GM19023 (cell line): ENCODE measurements at regions not wholly inside any gene's neighbourhood (a gene's known extent, or its start where the extent isn't known, plus 50 kb on each side); places are given as distances from the start of the nearest gene placed in this dataset.

Experiments
- ATAC-seq: cut with Tn5 transposase; IDR thresholded peaks from one replicate; pipeline ENCODE4 v1.9.1; 2021; ENCODE audit warnings: mild to moderate bottlenecking, moderate library complexity; ENCODE audit not compliant: unreplicated experiment

DNA sequence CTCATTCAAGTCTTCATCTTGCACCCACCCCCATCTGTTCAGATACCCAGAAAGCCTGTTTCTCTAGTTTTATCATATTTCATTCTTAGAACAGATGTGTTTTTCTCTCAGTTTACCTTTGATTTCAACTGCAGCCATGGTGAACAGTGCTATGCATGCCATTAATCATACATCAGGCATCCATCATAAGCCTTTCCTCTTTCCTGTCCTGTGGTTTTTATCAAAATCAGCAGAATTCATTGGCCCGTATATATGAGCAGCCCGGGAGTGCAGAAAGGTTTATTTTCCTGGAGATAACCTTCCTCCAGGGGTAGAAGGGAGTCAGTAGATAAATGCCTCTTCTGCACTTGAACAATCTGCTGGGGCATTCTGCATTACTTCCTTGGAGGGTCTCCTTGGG, 65.7 kb downstream of the IL21 start:
- ATAC-seq: no peak

DNA sequence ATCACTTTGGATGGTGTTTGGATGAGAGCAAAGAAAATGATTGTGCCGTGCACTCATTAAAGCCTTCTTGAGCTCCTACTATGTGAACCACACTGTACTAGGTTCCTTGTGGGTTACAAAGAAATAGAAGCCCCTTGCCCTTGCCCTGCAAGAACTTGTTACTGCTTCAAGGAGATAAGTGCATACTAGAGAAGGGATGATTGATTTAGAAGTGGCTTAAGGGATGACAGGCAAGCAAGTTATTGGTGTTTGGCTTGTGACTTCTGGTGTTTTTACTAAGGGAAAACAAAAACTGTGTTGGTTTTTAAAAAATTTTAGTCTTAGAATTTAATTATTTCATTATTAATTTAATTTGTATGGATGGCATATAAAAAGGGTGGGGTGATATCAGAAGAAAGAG, 67.4 kb downstream of the IL21 start:
- no peak for ATAC-seq

DNA sequence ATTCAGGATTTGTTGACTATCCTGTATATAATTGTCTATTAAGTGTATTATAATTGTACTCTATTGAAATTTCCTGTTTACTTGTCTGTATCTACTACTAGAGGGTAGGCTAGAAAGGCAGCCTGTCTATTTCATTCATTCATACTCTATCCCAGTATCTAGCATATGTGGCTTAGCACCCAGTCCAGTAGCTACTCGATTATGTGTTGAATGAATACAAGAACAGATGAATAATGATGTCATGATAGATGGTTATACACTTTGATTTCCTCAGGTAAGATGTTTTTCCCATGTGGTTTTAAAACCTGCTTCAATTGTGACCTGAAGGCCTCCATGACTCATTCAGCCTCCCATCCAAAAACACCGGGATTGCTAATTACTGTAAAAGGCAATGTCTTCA, 68.0 kb downstream of the IL21 start:
- no peak for ATAC-seq

DNA sequence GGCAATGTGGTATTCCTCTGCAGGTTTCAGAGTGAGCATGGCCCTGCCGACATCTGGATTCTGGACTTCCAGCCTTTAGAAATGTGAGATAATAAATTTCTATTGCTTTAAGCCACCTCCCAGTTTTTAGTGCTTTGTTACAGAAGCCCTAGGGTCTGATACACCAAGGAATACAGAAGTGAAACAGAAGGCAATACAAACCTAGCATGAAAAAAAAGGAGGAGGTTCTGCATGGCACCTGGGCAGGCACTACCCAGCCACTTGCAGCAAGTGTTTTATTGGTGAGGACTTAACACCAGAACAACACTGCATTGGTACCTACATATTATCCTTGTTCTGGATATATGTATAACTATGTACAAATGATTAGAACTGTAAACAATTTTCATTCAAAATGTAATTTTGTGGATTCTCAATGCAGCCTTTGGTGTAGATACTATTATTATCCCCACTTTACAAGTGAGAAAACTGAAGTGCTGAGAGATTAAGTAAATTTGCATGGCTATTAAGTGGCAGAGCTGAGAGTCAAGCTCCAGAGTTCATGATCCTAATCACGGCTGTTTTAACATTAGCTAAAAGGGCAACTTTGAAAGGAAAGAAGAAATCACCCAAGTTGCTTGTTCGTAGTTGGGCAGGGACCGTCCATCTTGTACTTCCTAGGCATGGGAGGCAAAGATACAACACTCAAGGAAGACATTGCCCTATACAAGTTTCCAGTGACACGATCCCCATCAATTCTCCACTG, 71.8 kb downstream of the IL21 start:
- no peak for ATAC-seq

DNA sequence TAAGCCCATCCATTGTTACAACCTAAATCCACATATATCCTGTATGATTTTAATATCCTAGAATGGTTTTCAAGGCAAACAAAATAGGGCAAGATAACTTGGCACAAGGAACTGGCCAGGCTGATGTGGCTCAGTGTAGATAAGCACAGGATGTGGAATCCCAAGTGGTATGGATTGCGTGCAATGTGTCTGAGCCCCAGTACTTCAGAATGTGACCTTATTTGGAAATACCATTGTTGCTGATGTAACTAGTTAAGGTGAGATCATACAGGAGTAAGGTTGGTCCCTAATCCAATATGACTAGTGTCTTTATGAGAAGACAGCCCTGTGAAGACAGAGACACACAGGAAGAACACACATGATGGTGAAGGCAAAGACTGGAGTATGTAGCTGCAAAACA, 72.4 kb downstream of the IL21 start:
- no peak for ATAC-seq

DNA sequence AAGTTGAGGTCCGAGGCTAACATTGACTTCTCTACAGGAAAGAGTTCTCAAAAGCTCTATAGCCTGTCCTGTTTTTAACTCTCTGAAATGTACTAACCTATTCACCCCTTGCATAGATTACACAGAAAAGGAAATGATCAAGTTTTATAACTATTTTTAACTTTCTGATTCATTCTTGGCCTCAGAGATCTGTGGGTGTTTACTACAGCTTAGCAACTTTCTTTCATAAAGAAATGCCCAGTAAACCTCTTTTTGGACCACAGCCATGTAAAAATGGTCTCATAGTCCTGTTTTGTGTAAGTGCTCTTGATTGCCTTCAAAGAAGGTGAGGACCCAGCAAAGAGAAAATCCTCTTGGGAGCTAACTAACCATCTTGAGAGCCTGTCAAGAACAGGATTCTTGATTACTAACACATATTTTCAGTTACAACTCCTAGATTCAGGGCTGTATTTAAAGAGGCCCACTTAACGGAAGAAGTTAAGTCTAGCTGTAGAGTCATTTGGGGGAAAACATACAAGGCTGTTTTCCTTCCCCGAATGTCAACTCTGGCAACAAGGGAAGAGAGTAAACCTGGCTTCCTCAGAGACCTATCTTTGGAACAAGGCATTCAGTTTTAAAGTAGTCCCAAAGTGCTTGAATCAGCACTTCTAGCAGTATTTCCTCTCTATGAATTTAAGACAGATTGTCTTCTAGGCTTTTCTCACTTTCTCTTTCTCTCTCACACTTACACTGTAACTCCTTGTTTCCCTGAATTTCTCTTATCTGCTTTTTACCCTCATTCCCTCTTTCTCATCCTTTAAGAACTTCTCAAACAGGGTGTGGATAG, 78.2 kb downstream of the IL21 start:
- ATAC-seq: peak; percentile 86

DNA sequence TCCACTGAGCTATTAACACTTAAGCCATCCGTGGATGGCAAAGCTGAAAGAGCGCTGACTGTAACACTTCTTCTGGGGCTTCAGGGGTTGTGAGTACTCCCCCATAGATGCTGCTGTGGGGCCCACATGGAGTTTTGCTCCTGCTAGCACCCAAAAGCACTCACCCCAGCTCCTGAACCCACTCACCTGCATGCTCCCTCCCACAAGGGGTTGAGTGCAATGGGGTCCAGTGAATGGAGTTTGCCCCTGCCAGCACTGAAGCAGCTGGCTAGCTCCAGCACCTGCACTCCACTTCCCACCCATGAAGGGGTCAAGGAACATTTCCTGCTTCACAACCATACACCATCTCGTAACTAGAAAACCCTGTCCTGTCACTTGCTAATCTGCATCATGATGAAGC, 78.9 kb downstream of the IL21 start:
- ATAC-seq: peak; percentile 31

DNA sequence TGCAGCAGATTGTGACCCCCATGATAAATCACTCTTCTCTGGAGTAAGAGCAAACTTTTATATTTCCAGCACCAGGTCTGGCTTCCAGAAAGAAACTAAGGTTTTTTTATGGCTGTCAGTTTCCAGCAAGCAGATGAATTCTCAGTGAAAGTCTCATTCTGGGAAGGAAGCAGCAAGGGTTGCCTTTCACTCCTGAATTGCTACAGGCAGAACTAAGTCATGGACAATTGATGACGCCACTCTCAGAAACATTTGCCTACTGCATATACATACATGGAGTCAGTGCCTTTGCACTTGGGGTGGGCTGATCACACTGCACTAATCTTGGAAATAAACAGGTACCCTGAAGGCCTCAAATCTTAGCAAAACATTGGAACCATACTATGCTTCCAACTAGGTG, 80.0 kb downstream of the IL21 start:
- ATAC-seq: no peak

DNA sequence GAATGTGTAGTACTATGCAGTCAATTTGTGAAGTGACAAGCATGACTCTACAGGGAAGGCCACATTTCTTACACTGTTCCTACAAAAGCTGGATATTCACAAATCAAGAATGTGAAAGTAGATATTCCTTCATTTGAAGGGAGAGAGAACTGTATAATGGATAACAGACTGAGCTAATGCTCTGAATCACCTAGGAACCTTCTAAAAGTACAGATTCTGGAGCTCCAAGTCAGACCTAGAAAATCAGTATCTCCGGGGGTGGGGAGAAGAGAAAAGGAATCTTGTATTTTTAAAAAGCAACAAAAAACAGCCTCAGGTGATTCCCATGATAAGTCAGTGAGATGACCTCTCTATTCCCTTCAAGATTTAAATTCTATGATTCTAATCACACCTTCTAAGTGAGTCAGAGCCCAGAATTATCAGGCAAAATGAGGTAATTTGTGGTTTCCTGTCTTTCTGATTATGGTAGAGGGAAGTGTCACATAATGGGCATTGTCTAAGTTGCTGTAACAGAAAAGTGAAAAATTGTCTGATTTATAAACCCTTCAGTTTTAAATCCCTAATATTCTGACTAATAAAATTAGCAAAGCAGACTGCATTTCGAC, 80.9 kb downstream of the IL21 start:
- no peak for ATAC-seq

DNA sequence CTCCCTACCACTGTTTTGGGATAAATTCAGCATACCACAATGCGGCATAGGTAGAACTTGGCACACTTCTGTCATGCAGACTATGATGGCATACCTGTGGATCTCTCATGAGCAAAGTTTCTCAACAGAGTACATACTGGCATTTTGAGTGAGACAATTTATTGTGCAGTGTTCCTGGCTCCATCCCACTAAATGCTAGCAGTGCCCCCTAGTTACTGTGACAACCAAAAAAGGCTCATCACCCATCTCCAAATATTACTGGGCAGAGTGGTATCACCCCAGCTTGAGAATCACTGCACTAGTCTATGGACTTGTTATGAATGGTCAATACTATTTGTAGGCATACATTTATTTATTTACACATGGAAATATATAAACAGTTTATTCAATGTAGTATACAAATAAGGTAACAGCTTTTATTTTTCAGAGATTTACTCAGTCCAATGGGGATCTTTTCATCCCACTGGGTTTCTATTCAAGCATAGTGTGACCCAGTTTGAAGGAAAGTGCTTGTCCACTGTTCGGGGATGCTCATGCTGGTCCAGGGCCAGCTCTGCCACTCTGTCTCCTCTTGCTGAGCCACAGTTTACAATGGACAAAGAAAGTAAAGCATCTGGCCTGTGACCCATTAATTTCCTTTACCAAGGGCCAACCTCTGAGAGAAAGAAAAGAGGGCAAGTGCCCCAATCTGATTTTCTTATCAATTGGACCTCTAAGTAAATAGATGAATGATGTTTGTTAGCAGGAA, 81.0 kb upstream of the IL2 start:
- no peak for ATAC-seq

DNA sequence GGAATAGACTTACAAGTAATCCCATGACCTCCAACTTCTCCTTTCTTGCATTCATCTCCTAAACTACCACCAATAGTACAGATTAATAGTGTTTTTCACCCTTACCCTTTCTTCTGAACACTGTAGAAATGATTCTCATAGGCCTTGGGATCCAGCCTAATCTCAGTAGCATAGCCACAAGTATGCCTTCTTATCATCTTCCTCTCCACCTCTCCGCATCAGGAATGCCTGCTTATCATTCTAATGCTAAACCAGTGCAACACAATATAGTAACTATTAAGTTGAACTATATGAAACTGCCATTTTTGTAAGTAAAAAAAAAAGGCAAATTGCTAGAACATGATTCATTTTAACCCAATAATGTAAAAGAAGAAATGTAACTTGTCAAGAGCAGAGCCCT, 79.5 kb upstream of the IL2 start:
- ATAC-seq: no peak

DNA sequence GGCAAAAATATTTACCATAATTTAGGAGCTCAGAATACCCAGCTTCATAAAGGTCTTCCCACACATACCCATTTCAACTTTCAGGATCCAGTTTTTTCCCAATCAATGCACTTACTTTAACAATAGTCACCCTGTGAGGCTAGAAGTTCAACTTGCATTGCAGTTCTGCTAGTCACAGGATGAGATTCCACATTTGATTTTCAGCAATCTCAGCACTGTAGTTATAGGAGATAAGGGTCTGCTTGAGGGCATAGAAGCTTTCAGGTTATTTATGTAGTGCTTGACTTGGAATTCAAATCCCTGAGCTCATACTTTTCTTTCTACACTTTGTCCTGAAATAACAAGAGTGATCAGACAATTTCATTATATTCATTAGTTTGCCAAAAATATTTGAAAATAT, 78.3 kb upstream of the IL2 start:
- no peak for ATAC-seq

DNA sequence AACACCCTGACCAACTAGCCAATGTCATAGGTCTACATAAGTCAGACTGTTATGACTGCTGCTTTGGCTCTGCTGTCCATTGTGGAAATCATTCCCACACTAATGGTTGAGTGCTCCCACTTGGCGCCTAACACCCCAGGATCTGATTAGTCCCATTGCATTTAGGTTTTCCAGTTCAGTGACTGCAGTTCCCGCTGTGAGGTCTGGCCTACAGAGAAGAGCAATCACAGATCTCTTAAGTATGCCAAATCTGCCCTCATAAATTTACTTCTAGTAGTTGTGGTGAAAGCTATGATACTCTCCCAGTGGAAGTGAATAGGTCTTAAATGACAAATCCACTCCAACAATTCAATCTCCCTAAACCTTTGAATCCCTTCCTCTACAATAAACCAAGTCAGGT, 77.3 kb upstream of the IL2 start:
- no peak for ATAC-seq

DNA sequence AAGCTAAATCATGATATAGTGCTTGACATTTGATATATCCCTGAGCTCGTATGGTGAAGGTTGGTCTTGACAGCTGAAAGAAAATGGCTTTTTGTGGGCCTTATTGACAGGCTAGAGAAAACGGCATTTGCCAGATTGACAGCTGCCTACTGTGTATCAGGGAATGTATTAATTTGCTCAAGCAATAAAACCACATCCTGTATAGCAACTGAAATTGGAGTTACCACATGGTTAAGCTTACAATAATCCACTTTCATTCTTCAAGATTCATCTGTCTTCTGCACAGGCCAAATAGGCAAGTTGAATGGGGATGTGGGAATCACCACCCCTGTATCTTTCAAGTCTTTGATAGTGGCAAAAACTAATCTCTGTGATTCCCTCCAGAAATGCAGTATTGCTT, 76.2 kb upstream of the IL2 start:
- ATAC-seq: no peak

DNA sequence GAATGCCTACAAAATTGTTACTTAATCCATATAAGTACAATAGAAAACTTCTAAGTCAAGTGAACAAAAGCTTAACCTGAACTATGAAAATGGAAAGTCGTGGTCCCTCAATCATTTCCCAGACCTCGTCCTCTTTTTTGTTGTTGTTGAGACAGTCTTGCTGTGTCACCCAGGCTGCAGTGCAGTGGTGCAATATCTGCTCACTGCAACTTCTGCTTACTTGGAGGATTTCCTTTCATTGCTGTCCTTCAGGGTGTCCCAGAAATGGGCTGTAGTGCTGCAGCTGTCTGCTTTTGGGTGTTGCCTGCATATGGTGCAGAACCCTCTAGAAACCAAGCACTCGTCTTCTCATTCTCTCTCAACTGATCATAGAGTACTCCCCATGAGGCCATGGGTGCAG, 75.0 kb upstream of the IL2 start:
- no peak for ATAC-seq

DNA sequence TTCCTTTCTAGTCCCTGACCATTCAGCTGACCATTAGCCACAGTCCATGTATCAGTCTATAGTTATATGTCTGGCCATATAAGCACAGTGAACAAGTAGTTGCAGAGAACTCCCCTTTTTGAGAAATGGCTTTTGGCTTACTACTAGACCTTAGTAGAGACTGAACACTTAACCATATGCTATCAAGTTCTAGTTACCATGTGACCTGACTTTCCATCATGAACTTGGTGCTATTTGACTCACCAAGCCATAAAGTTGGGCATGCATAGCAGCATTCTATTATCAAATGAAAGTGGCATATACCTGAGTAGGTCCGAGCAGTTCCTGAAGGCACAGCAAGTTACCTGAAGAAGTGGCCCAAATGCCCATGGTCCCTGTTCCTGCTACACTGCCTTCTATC, 74.5 kb upstream of the IL2 start:
- ATAC-seq: no peak

DNA sequence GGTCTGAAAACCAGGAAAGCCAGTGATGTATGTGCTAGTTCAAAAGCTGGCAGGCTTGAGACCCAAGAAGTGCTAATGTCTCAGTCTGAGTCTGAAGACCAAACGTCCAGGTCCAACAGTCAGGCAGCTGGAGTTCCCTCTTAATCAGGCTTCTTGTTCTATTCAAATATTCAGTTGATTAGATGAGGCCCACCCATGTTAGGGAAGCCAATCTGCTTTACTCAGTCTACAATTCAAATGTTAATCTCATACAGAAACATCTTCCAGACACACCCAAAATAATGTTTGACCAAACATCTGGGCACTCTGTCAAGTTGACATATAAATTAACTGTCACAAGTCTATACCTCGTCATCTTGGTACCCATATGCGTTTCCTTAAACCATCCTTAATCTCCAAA, 72.4 kb upstream of the IL2 start:
- no peak for ATAC-seq

DNA sequence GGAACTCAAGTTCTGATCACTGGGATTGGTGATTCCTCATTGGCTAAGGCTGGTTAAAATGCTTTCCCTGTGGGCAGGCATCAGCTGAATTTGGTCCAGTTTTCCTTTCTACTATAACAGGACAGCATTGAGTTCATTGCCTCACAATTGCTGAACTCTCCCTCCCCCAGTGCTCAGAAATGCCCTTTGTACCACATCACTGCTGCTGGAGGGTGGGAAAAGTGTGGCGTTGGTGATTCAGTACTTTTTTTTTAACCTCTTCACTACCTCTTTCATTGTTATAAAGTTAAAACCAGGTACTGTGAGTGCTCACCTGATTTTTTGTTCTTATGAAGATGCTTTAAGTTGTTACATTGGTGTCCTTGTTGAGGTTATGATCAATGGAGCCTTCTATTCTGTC, 69.3 kb upstream of the IL2 start:
- ATAC-seq: no peak

DNA sequence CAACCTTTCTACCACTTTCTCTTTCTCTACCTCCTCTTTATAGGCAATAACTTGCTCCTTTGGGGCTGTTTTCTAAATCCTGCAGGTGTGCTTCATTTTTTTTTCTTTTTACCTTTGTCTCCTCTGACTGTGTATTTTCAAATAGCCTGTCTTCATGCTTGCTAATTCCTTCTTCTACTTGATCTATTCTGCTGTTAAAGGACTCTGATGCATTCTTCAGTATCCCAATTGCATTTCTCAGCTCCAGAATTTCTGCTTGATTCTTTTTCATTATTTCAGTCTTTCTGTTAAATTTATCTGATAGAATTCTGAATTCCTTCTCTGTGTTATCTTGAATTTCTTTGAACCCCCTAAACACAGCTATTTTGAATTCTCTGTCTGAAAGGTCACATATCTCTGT, 67.7 kb upstream of the IL2 start:
- no peak for ATAC-seq

DNA sequence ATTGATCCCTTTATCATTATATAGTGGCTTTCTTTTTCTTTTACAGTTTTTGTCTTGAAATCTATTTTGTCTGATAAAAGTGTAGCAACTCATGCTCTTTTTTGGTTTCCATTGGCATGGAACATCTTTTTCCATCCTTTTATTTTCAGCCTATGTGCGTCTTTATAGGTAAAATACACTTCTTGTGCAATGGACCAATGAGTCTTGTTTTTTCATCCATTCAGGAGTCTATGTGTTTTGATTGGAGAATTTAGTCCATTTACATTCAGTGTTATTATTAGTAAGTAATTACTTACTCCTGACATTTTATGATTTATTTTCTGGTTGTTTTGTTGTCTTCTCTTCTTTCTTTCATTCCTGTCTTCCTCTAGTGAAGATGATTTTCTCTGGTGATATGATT, 66.4 kb upstream of the IL2 start:
- ATAC-seq: no peak

DNA sequence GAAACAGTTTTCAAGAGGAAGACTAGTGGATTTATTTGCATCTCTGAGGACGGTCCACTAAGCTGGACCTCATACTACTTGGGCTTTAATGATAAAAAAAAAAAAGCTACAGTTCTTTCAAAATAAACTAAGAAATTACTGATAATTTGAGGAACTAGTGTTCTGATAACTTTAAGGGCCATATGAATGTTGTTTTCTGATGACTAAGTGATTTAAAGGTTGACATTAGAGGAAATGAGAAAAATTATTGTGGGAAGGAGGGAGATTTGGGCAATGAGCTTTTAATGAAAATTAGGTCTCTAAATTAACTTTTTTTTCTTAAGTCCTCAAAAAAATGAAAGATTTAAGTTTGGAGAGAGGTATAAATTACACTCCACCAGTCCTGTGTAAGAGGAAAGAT, 60.8 kb upstream of the IL2 start:
- no peak for ATAC-seq

DNA sequence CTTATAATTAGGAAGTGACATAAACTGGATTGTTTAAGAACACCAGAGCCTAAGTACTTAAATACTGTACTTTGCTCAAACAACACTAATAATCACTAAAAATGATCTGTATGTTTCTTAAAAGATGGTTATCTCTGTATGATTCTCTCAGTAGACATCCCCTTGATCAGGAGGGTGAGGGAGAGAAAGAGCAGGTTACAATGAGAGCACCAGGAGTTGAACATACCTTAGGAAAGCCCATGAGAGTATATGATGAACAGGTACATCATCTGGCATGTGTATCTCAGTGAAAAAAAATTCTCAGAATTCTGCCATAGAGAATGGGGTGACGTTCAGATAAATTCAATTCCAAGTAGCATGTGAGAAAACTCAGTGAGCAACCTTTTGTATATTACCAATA, 59.9 kb upstream of the IL2 start:
- ATAC-seq: no peak
